ENCODE measurements at regions not wholly inside any gene's neighbourhood (a gene's known extent, or its start where the extent isn't known, plus 50 kb on each side); places are given as distances from the start of the nearest gene placed in this dataset.

DNA sequence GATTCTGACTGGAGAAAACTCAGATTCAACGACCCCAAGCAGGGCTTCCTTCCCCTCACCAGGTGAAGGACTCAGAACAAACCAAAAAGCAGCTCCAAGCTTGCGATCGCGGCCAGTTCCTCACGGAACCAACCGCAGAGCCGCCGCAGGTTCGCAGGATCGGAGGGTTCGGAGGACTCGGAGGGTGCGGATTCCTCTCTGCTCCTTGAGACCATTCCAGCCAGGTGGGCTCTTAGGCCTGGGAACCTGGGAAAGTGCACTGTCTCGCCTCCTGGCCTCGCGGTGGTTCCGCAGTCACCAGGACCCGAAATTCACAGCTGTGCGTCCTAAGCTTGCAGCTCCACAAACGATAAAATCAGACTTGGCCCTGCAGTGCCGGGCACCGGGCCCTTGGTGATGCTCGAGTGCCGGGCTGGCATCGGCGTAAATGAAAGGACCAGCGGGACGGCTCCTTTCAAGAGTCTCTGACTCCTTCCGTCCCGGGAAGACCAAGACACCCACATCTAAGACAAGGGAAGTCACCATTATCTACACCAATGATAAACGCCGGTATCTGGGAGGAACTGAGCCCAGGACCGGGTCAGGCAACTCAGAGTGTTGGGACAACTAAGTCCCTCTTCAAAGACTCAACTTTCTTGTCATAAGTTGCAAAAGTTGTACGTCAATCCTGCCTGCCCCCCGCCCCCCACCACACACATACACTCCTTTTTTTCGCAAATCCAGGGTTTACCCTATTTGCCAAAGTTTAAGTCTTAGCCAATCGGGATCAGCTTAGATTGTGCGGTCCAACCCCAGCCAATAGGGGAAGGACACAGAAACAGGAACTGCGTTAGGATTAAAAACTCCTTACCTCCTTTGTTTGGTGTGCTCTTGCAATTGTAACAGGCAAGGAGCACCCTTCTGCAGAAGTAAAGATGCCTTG is 69.8 kb upstream of the PRSS16 start:
- no peaks in the 10 kb centered on the region for H3K36me3 ChIP-seq (ENCODE audit: control insufficient read depth, insufficient read depth, low read length)
- TF ChIP-seq, protein P1, sequence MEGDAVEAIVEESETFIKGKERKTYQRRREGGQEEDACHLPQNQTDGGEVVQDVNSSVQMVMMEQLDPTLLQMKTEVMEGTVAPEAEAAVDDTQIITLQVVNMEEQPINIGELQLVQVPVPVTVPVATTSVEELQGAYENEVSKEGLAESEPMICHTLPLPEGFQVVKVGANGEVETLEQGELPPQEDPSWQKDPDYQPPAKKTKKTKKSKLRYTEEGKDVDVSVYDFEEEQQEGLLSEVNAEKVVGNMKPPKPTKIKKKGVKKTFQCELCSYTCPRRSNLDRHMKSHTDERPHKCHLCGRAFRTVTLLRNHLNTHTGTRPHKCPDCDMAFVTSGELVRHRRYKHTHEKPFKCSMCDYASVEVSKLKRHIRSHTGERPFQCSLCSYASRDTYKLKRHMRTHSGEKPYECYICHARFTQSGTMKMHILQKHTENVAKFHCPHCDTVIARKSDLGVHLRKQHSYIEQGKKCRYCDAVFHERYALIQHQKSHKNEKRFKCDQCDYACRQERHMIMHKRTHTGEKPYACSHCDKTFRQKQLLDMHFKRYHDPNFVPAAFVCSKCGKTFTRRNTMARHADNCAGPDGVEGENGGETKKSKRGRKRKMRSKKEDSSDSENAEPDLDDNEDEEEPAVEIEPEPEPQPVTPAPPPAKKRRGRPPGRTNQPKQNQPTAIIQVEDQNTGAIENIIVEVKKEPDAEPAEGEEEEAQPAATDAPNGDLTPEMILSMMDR (IDR thresholded peaks at IDR 0.05; ENCODE audit: insufficient read depth, low read length, severe bottlenecking): peak; percentile 68
- no peaks in the 10 kb centered on the region for H3K27me3 ChIP-seq (ENCODE audit: control insufficient read depth, insufficient read depth, low read length)
- H3K4me3 ChIP-seq (ENCODE audit: low read depth, low read length): peak overlapping the region; percentile 66
- no peak for FAIRE-seq
- peak; percentile 80 for DNase-seq (ENCODE audit: low read depth)

DNA sequence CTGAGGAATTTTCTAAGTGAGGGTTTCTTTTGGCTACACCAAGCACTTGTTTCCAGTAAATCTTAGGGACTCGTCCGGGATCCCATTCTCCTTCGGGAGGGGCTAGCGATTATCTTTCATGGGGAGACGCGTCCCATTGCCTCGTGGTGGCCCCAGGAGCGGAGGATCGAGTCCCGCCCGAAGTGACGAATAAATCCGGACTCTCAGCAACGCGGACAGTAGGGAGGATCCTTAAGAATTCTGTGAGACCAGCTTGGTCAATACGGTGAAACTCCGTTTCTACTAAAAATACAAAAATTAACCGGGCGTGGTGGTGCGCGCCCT is 69.1 kb upstream of the PRSS16 start:
- FAIRE-seq: no peak
- peak overlapping the region; percentile 66 for H3K4me3 ChIP-seq (ENCODE audit: low read depth, low read length)
- TF ChIP-seq, protein P1 (IDR thresholded peaks at IDR 0.05; ENCODE audit: insufficient read depth, low read length, severe bottlenecking): no peak
- H3K36me3 ChIP-seq (ENCODE audit: control insufficient read depth, insufficient read depth, low read length): no peaks in the 10 kb centered on the region
- no peak for DNase-seq (ENCODE audit: low read depth)
- H3K27me3 ChIP-seq (ENCODE audit: control insufficient read depth, insufficient read depth, low read length): no peaks in the 10 kb centered on the region

DNA sequence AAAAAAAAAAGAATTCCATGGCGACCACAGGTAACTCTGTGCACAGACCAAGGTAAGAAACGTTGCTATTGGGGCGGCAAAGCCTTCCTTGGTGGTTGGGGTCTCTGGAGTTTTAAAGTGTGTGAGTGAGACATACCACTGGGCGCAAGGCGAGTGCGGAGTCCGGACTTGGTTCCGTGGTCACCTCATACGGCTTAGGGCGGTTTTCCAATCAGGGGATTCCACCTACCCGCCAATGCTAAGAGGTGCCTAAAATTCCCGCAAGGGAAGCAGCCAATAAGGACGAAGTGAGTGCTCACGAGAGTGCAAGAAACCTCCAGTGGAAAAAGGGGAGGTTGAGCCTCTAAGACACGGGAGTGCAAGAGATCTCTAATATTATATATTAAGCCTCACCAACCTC is 68.6 kb upstream of the PRSS16 start:
- no peaks in the 10 kb centered on the region for H3K27me3 ChIP-seq (ENCODE audit: control insufficient read depth, insufficient read depth, low read length)
- FAIRE-seq (no peak), DNase-seq (ENCODE audit: low read depth) (no peak)
- peak overlapping the region; percentile 66 for H3K4me3 ChIP-seq (ENCODE audit: low read depth, low read length)
- no peaks in the 10 kb centered on the region for H3K36me3 ChIP-seq (ENCODE audit: control insufficient read depth, insufficient read depth, low read length)
- TF ChIP-seq, protein P1 (IDR thresholded peaks at IDR 0.05; ENCODE audit: insufficient read depth, low read length, severe bottlenecking): no peak

DNA sequence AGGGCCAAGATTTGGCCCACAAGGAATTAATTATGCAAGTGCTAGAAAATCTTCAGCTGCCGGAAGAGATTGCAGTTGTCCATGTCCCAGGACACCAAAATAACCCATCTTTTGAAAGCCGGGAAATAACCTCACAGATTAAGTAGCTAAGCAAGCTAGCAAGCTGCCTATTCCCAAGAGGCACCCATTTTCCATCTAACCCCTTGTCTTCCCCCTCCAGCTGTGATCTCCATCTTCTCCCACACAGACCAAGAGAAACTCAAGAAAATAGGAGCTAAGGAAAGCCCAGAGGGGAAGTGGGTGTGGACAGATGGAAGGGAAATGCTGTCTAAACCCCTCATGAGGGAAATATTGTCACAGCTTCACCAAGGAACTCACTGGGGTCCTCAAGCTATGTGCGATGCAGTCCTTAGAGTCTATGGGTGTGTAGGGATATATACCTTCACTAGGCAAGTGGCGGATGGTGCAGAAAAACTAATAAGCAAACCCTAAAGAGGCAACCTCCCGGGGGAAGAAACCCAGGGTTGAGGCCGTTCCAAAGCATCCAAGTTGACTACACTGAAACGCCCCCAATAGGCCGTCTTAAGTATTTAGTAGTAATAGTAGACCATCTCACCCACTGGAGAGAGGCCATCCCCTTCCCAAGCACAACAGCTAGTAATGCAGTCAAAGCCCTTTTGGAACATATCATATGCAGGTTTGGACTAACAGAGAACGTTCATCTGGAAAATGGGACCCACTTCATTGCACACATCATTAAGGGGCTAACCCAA is 64.3 kb upstream of the PRSS16 start:
- no peaks in the 10 kb centered on the region for H3K27me3 ChIP-seq (ENCODE audit: control insufficient read depth, insufficient read depth, low read length)
- TF ChIP-seq, protein P1 (IDR thresholded peaks at IDR 0.05; ENCODE audit: insufficient read depth, low read length, severe bottlenecking): no peak
- FAIRE-seq (no peak), DNase-seq (ENCODE audit: low read depth) (no peak)
- no peaks in the 10 kb centered on the region for H3K36me3 ChIP-seq (ENCODE audit: control insufficient read depth, insufficient read depth, low read length)
- no peak overlapping the region for H3K4me3 ChIP-seq (ENCODE audit: low read depth, low read length)

DNA sequence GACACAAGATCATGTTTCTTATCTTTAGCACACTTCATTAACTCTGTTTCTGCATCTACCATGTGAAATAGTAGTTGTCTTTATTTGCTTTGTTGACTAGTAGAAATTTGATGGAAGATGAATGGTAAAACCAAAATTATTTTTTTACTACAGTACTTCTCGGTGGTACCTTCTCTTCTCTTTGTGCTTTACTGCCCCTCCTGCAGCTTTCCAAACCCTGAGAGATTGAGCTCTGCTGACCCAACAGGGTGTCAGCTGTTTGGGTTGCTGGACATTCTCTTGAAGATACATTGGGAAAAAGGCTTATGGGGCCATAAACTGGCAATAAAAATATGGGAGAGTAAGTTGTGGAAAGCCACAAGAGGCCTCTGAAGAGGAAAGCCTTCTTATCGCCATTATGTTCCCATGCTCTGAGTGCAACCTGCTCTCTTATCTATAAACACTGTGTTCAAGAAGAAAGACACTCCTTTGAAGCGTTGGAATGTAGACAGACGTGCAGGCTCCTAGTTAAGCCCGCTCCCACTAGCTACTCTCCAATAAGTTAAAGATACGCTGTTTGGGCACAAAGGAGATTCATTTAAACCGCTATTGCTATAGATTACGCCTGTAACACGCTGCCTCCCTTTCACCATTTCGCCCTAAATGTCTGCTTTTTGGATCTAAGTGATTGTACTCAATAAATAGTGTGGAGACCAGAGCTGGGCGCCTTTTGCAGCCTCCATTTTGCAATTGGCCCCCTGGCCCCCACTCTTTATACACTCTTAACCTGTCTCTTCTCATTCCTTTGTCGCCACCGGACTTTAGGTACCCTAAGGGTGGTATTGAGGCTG is 60.1 kb upstream of the PRSS16 start:
- H3K27me3 ChIP-seq (ENCODE audit: control insufficient read depth, insufficient read depth, low read length): no peaks in the 10 kb centered on the region
- peak overlapping the region; percentile 71 for H3K4me3 ChIP-seq (ENCODE audit: low read depth, low read length)
- H3K36me3 ChIP-seq (ENCODE audit: control insufficient read depth, insufficient read depth, low read length): no peaks in the 10 kb centered on the region
- peak; percentile 11 for DNase-seq (ENCODE audit: low read depth)
- no peak for FAIRE-seq
- TF ChIP-seq, protein P1 (IDR thresholded peaks at IDR 0.05; ENCODE audit: insufficient read depth, low read length, severe bottlenecking): no peak

Data from bronchial epithelial cell (primary cell).